Astrocyte of the hippocampus (primary cell): ENCODE measurements at regions not wholly inside any gene's neighbourhood (a gene's known extent, or its start where the extent isn't known, plus 50 kb on each side); places are given as distances from the start of the nearest gene placed in this dataset.

Experiments
- DNase-seq: peaks from one replicate; pipeline ENCODE4 v3.0.0; 2011; ENCODE audit warnings: low read depth, low spot score

DNA sequence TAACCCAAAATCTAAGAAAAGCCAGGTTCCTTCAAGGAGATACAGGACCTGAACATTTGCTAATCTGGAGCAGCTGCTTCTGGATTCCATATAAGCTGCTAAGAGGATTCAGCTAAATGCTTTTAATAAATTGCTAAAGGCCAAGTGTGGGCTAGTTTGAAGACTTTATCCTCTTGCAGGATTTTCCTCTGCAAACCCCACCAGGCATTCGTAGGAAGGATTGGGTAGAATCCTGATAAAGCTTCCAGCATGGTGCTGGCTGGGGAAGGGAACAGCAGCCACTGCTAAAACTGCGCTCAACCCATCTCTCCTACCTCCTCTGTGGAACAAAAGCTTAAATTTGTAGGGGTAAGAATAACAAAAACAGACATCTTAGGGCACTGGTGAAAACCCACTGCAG lies 61.3 kb upstream of the TAB3 start:
- DNase-seq = no peak

DNA sequence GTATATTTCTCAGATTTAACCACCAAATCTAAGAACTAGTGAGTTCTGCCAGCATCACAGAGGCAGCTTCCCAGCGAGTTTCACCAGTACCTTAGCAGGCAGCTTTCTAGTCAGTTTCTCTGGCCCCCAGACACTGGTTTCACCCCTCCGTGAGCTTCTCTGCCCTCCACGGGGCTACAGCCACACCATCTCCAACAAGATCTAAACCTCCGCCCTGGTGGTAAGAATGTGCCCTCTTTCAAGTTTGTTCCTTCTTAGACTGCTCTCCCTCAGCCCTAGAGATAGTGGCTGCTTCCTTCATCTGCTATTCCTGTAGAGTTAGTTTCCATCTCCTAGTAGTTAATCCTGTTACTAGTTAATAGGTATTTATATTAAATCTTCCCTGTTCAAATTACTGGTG lies 60.5 kb upstream of the TAB3 start:
- no peak for DNase-seq

DNA sequence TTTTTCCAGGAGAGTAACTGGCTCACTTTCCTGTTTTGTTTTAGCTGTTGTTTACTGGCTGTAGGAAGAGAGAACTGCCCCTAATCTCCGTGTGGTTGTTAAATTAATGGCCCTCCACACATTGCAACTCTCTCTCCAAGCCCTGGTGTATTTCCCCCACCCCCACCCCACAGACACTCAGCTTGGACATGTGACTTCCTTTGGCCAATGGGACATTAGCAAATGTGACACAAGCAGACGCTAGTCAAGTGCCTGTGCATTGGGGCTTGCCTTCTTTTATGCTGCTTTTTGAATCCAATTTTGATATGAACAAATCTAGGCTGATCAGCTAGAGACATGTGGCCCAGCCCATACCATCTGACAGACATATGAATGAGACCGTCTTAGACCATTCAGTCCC lies 59.6 kb upstream of the TAB3 start:
- DNase-seq = no peak

DNA sequence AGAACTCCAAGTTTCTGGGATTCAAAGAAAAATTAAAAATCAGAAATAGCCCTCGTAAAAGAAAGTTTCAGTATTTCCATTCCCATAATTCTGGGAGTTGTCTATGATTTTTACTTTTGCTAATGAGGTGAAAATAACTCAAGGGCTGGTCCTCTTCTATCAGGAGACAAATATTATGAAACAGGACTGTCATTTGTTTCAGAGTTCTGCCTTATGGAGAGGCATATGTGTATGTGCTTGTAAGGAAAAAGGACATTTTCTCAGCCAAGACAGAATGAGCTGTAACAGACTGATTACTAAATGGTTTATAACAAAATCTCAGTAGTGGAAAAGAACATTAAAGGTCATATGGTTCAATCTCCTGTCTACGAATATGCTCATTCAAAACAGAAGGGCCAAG lies 59.0 kb upstream of the TAB3 start:
- no peak for DNase-seq

DNA sequence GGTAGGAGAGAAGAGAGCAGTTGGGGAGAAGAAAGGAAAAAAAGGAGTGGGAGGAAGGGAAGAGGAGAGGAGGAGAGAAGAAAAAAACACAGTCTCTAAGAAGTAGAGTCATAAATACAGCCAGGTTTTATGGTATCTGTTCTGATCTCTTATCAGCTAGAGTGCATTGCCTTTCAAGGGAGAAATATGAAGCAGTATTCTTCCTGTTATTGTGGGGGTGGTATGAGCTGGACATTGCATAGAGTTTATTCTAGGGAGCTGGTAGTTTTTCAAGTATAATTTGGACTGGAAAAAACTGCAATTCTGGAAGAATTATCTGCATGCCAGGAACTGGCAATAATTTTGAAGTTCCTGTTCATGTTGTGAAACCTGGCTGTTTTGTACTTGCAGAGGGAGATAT lies 54.9 kb upstream of the TAB3 start:
- DNase-seq = no peak

DNA sequence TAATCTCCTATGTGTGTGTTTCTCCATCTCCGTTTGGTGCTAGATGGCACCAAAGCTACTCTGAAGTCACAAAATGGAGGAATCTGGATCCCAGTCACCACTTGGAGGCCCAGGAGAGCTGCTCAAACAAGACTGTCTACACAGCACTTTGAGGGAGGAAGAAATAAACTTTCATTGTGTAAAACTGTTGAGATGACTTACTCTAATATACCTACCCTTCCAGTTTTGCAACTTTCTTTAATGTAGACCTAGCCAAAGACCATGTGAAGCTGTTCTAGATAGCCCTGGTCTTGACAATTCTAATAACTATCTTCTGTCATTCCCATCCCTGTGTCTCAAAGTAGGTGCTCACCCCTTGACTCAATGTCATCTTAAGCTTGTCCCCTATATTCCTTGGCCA lies 52.8 kb upstream of the TAB3 start:
- no peak for DNase-seq

DNA sequence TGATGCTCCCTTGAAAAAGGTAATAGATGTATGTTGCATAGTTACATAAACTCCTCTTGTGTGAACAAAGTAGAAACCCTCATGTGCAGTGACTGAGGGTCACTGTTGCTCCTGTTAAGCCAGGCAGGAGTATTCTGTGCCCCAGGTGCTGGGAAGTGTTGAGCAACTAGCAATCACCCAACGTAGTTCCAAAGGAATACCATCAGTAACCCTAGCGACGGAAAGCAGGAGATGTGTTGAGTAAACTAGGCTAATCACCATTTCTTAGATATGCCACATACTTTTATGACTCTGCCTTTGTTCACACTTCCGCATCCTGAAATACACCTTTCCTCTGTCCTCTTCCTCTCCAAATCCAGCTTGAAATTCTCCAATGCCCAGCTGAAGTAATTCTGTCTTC lies 50.9 kb upstream of the TAB3 start:
- DNase-seq = no peak
